Ascending aorta (tissue), 2 donors: ENCODE measurements at regions not wholly inside any gene's neighbourhood (a gene's known extent, or its start where the extent isn't known, plus 50 kb on each side); places are given as distances from the start of the nearest gene placed in this dataset.

ENCODE experiments used
- DNase-seq, 2 donors: peaks; one replicate each; pipeline ENCODE4 v3.0.0-alpha.2; 2019; ENCODE audit warnings: low spot score in 2 of 2
- H3K27ac ChIP-seq, 2 donors: fragments of 200-600 bp; sonication (generic); one replicate each; pipeline ENCODE4 v1.5.1; 2016 to 2017; ENCODE audit warnings: mild to moderate bottlenecking in 1 of 2
- H3K27me3 ChIP-seq: fragments of 200-600 bp; sonication (generic); one replicate; pipeline ENCODE4 v1.5.1; 2017
- H3K36me3 ChIP-seq, 2 donors: fragments of 200-600 bp; sonication (generic); one replicate each; pipeline ENCODE4 v1.5.1; 2016
- H3K4me1 ChIP-seq, 2 donors: fragments of 200-600 bp; sonication (generic); one replicate each; pipeline ENCODE4 v1.5.1; 2016 to 2017; ENCODE audit warnings: mild to moderate bottlenecking in 1 of 2
- H3K4me3 ChIP-seq, 2 donors: fragments of 200-600 bp; sonication (generic); one replicate each; pipeline ENCODE4 v1.5.1; 2016 to 2017; ENCODE audit warnings: mild to moderate bottlenecking in 1 of 2
- H3K9me3 ChIP-seq, 2 donors: fragments of 200-600 bp; sonication (generic); one replicate each; pipeline ENCODE4 v1.5.1; 2016
- CTCF ChIP-seq, 3 experiments: fragments of 200-600 bp in 2 of 3; fragments of 450-650 bp in 1 of 3; sonication (generic) in 2 of 3; IDR thresholded peaks; one replicate each; pipeline ENCODE4 v1.5.1; 2016 to 2019; ENCODE audit warnings: antibody characterized with exemption in 3 of 3, mild to moderate bottlenecking in 1 of 3, moderate library complexity in 1 of 3
- intact Hi-C: fragments of 100-400 bp; cut with DNase I; formaldehyde crosslinking; loops from one replicate; pipeline ENCODE4 v1.15.1; 2023

- intact Hi-C loops, result no loop called here
- Histone ChIP-seq H3K9me3 (no peaks in the 10 kb centered on the region), H3K27ac (no peak overlapping the region), H3K4me3 (no peak overlapping the region), H3K4me1 (no peaks in the 10 kb centered on the region), H3K36me3 (no peaks in the 10 kb centered on the region), H3K27me3 (no peaks in the 10 kb centered on the region)
- DNase-seq, result no peak
- TF ChIP-seq CTCF (IDR thresholded peaks at IDR 0.05), result no peak
These were observed 151.5 kb downstream of the FCRL5 start for GRCh38 chr1:157400766-157401165.

DNA sequence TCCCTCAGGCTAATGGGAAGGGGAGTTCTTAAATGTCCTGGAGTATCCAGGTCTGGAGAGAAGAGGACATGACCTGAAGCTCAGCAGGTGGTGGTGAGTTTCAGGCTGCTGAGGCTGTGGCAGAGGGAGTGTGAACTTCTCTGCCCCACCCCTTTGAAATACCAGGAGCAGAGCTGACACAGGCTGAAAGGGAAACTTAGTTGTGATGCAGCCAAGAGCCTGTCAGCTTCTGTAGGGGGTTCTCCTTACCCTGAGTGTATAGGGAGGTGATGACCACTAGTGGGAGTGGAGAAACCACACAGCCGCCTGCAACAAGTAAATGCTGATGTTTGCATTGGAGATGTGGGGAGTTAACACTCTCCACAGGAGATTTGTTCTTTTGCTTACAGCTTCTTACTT, 152.3 kb downstream of the FCRL5 start:
- no peak for TF ChIP-seq CTCF (IDR thresholded peaks at IDR 0.05)
- no peak overlapping the region for H3K27ac ChIP-seq
- H3K4me3 ChIP-seq, result no peak overlapping the region

DNA sequence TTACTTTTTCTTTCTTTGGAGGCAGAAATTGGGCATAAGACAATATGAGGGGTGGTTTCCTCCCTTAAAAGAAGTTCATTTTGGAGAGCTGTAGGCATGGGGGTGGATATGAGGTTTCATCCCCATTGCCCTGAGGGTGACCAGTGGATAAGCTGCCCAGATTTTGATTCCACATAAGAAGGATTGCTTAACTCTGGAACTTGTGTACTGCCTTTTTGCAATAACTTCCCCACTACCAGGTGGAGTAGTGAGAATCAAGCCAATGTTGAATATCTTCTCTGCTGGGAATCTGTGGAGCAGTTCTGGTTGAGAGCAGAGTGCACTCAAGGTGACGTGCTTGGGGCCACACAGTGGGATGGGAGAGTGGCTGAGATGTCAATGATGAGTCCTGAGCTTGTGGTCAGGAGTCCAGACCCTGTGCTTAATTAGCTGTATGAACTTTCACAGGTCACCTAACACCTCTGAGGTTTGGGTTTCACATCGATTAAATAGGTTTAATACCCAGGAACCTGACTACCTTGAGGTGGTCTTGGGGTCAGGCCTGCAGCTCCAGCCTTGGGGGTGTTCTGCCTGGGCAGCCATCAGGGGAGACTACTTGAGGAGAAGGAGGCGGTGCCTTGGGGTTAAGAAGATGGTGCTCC, 152.9 kb downstream of the FCRL5 start:
- Histone ChIP-seq H3K27me3 (no peaks in the 10 kb centered on the region), H3K9me3 (no peaks in the 10 kb centered on the region), H3K27ac (no peak overlapping the region), H3K36me3 (no peaks in the 10 kb centered on the region), H3K4me3 (no peak overlapping the region), H3K4me1 (no peaks in the 10 kb centered on the region)
- no peak for TF ChIP-seq CTCF (IDR thresholded peaks at IDR 0.05)
- intact Hi-C loops, result no loop called here
- no peak for DNase-seq

More for the DNA sequence above, 152.3 kb downstream of the FCRL5 start:
- no peak for DNase-seq
- intact Hi-C loops, result no loop called here
- H3K4me1 ChIP-seq, result no peaks in the 10 kb centered on the region
- no peaks in the 10 kb centered on the region for H3K9me3 ChIP-seq
- no peaks in the 10 kb centered on the region for H3K27me3 ChIP-seq
- no peaks in the 10 kb centered on the region for H3K36me3 ChIP-seq

- TF ChIP-seq CTCF (IDR thresholded peaks at IDR 0.05), result no peak
- H3K27ac ChIP-seq, result no peak overlapping the region
- intact Hi-C loops, result no loop called here
- no peak overlapping the region for H3K4me3 ChIP-seq
- no peaks in the 10 kb centered on the region for H3K9me3 ChIP-seq
- no peaks in the 10 kb centered on the region for H3K4me1 ChIP-seq
- H3K27me3 ChIP-seq, result no peaks in the 10 kb centered on the region
- DNase-seq, result no peak
- no peaks in the 10 kb centered on the region for H3K36me3 ChIP-seq
These were observed 161.7 kb downstream of the FCRL5 start for GRCh38 chr1:157390651-157391050.

GRCh38 chr1:157388057-157388456, 164.3 kb downstream of the FCRL5 start:
- no peak for TF ChIP-seq CTCF (IDR thresholded peaks at IDR 0.05)
- intact Hi-C loops, result no loop called here
- DNase-seq, result no peak
- Histone ChIP-seq H3K27ac (no peak overlapping the region), H3K36me3 (no peaks in the 10 kb centered on the region), H3K4me3 (no peak overlapping the region), H3K9me3 (no peaks in the 10 kb centered on the region), H3K27me3 (no peaks in the 10 kb centered on the region), H3K4me1 (no peaks in the 10 kb centered on the region)

- H3K4me1 ChIP-seq, result no peaks in the 10 kb centered on the region
- TF ChIP-seq CTCF (IDR thresholded peaks at IDR 0.05), result no peak
- no peak overlapping the region for H3K4me3 ChIP-seq
- no peaks in the 10 kb centered on the region for H3K36me3 ChIP-seq
- DNase-seq, result no peak
- H3K27me3 ChIP-seq, result no peaks in the 10 kb centered on the region
- H3K27ac ChIP-seq, result no peak overlapping the region
- H3K9me3 ChIP-seq, result no peaks in the 10 kb centered on the region
- intact Hi-C loops, result no loop called here
These were observed 168.1 kb downstream of the FCRL5 start for GRCh38 chr1:157384258-157384657.
